Prostate gland (tissue), 2 donors: ENCODE measurements at regions not wholly inside any gene's neighbourhood (a gene's known extent, or its start where the extent isn't known, plus 50 kb on each side); places are given as distances from the start of the nearest gene placed in this dataset.

Source experiments
- DNase-seq: peaks from one replicate; pipeline ENCODE4 v3.0.0-alpha.2; 2019; ENCODE audit warnings: low spot score
- H3K27ac ChIP-seq, 2 donors: fragments of 200-600 bp; sonication (generic); 2 replicates each; pipeline ENCODE4 v1.5.1; 2017 to 2019
- H3K27me3 ChIP-seq: fragments of 200-600 bp; sonication (generic); replicated peaks from 2 replicates; pipeline ENCODE4 v1.5.1; 2019; ENCODE audit not compliant: insufficient read depth
- H3K36me3 ChIP-seq, 2 donors: fragments of 200-600 bp; sonication (generic); 1 replicate in 1 of 2; 2 replicates in 1 of 2; pipeline versions ENCODE4 v1.5.1 to v1.8.1; 2017 to 2019
- H3K4me1 ChIP-seq: fragments of 200-600 bp; sonication (generic); replicated peaks from 2 replicates; pipeline ENCODE4 v1.5.1; 2019
- H3K4me3 ChIP-seq, 2 donors: fragments of 200-600 bp; sonication (generic); 2 replicates each; pipeline ENCODE4 v1.5.1; 2017 to 2019
- H3K9me3 ChIP-seq: fragments of 200-600 bp; sonication (generic); 2 replicates; pipeline ENCODE4 v1.5.1; 2017
- CTCF ChIP-seq, 4 experiments: fragments of 200-600 bp in 2 of 4; fragments of 450-650 bp in 2 of 4; sonication (generic) in 2 of 4; IDR thresholded peaks; 1 replicate in 3 of 4; 2 replicates in 1 of 4; pipeline ENCODE4 v1.5.1; 2016 to 2019; ENCODE audit warnings: antibody characterized with exemption in 4 of 4, mild to moderate bottlenecking in 2 of 4, moderate library complexity in 2 of 4
- POLR2A ChIP-seq: fragments of 450-650 bp; IDR thresholded peaks from one replicate; pipeline ENCODE4 v1.6.1; 2016; ENCODE audit warnings: antibody characterized with exemption, mild to moderate bottlenecking
- POLR2AphosphoS5 ChIP-seq: sonication (generic); formaldehyde crosslinking; IDR thresholded peaks from one replicate; pipeline ENCODE4 v1.6.1; 2017; ENCODE audit warnings: antibody characterized with exemption
- WGBS: methylation state at CpG from one replicate; pipeline ENCODE4 v1.1.5; 2018; 5-methylcytosine and 5-hydroxymethylcytosine counted together
- intact Hi-C: fragments of 100-400 bp; cut with DNase I; formaldehyde crosslinking; loops from one replicate; pipeline ENCODE4 v1.14.2; 2022

DNA sequence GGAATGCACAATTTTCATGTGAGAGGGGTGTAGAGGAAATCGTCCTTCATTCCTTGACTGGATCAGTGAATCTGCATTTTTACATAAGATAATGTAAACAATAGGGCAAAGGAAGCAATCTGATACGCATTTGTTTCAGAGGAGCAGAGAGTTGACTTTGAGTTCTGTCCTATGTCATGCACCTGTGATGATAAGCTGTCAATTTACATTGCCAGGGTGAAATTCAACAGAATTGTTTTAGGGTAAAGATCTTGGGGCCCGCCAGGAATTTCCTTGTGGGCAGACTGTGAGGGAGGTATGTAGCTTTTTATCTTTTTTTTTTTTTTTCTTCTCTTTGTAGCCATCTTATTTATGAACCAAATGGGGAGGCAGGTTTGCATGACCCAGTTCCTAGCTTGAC lies 58.3 kb upstream of the LARP1 start:
- Histone ChIP-seq H3K27ac (no peak overlapping the region), H3K27me3 (no peaks in the 10 kb centered on the region), H3K4me1 (no peaks in the 10 kb centered on the region), H3K36me3 (no peaks in the 10 kb centered on the region), H3K9me3 (no peaks in the 10 kb centered on the region), H3K4me3 (no peak overlapping the region)
- intact Hi-C loops: no loop called here
- no peak for DNase-seq
- WGBS: 56% methylated on average over 3 of the region's 3 CpGs
- TF ChIP-seq CTCF (IDR thresholded peaks at IDR 0.05): no peak
- TF ChIP-seq POLR2AphosphoS5: no peak
- TF ChIP-seq POLR2A: no peak

DNA sequence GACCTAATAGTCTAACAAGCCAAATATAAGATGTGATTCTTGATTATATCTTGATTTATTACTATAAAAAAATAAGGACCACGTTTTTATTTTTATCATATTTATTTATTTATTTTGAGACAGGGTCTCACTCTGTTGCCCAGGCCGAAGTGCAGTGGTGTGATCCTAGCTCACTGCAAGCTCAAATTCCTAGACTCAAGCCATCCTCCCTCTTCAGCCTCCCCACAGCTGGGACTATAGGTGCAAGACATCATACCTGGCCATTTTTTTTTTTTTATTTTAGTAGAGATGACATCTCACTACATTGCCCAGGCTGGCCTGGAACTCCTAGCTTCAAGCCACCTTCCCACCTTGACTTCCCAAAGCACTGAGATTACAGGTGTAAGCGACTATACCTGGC lies 61.0 kb upstream of the LARP1 start:
- no peak for TF ChIP-seq CTCF (IDR thresholded peaks at IDR 0.05)
- no peak for TF ChIP-seq POLR2A
- TF ChIP-seq POLR2AphosphoS5: no peak
- Histone ChIP-seq H3K36me3 (no peaks in the 10 kb centered on the region), H3K4me1 (no peaks in the 10 kb centered on the region), H3K9me3 (no peaks in the 10 kb centered on the region), H3K27me3 (no peaks in the 10 kb centered on the region), H3K27ac (no peak overlapping the region), H3K4me3 (no peak overlapping the region)
- no peak for DNase-seq
- WGBS: 81% methylated on average over 3 of the region's 3 CpGs
- intact Hi-C loops: no loop called here

DNA sequence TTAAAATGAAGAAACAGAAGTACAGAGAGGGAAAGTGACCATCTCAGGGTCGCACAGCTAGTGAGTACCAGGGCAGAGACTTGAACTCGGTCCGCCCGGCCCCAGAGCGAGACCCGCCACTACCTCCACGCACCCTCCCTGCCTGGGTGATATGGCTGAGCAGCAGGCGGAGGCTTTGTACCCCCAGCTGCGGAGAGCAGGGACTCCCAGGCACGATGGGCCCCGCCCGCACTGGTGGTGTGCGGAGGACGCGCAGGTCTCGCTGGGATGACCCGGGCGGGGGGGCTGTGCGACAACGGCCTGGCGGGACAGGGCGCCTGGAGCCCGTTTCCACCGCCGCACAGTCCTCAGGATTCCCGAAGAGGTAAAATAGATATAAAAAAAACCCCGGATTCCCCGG lies 64.7 kb upstream of the LARP1 start:
- Histone ChIP-seq H3K27me3 (no peaks in the 10 kb centered on the region), H3K9me3 (no peaks in the 10 kb centered on the region), H3K27ac (no peak overlapping the region), H3K36me3 (no peaks in the 10 kb centered on the region), H3K4me1 (no peaks in the 10 kb centered on the region), H3K4me3 (no peak overlapping the region)
- 95% methylated on average over 27 of the region's 28 CpGs for WGBS
- no peak for TF ChIP-seq POLR2AphosphoS5
- no peak for TF ChIP-seq CTCF (IDR thresholded peaks at IDR 0.05)
- TF ChIP-seq POLR2A: no peak
- intact Hi-C loops: no loop called here
- no peak for DNase-seq

GRCh38 chr5:154686490-154686889 lies 68.7 kb upstream of the LARP1 start:
- no peaks in the 10 kb centered on the region for H3K9me3 ChIP-seq
- TF ChIP-seq POLR2AphosphoS5 (no peak), CTCF (IDR thresholded peaks at IDR 0.05) (no peak), POLR2A (no peak)
- intact Hi-C loops: loop anchor here (10.0 kb wide), 2 partner anchors 128 to 168 kb away; partner anchors contain the start of genes CNOT8 and FAXDC2
- no peaks in the 10 kb centered on the region for H3K4me1 ChIP-seq
- H3K36me3 ChIP-seq: no peaks in the 10 kb centered on the region
- no peaks in the 10 kb centered on the region for H3K27me3 ChIP-seq
- DNase-seq: no peak
- no peak overlapping the region for H3K4me3 ChIP-seq
- 82% methylated on average over 4 of the region's 4 CpGs for WGBS
- H3K27ac ChIP-seq: no peak overlapping the region

- Histone ChIP-seq H3K36me3 (no peaks in the 10 kb centered on the region), H3K4me1 (no peaks in the 10 kb centered on the region), H3K4me3 (peak overlapping the region; percentile 40 to 44), H3K9me3 (no peaks in the 10 kb centered on the region), H3K27me3 (no peaks in the 10 kb centered on the region), H3K27ac (peak overlapping the region; percentile 73 to 83)
- DNase-seq: no peak
- intact Hi-C loops: loop anchor here (2.0 to 10.0 kb wide), 3 partner anchors 72 to 172 kb away; partner anchors contain the start of genes CNOT8, FAXDC2 and LARP1
- 15% methylated on average over 15 of the region's 16 CpGs for WGBS
- TF ChIP-seq POLR2AphosphoS5: no peak
- no peak for TF ChIP-seq POLR2A
- TF ChIP-seq CTCF (IDR thresholded peaks at IDR 0.05): no peak
Measured at GRCh38 chr5:154683101-154683880, 71.9 kb upstream of the LARP1 start.
